Hepatocyte (in vitro differentiated cells): ENCODE measurements at regions not wholly inside any gene's neighbourhood (a gene's known extent, or its start where the extent isn't known, plus 50 kb on each side); places are given as distances from the start of the nearest gene placed in this dataset.

Experiments
- CTCF ChIP-seq: fragments of 200-600 bp; sonication (generic); IDR thresholded peaks from 2 replicates; pipeline ENCODE4 v1.5.1; 2016; ENCODE audit warnings: antibody characterized with exemption, mild to moderate bottlenecking; ENCODE audit not compliant: poor library complexity
- EZH2 ChIP-seq: fragments of 200-600 bp; sonication (generic); IDR thresholded peaks from 2 replicates; pipeline ENCODE4 v1.6.1; 2016; ENCODE audit warnings: antibody characterized with exemption, mild to moderate bottlenecking, borderline replicate concordance
- EZH2phosphoT487 ChIP-seq: fragments of 200-600 bp; sonication (generic); IDR thresholded peaks from one replicate; pipeline ENCODE4 v1.6.1; 2018; ENCODE audit warnings: antibody characterized with exemption, mild to moderate bottlenecking, low read depth, moderate library complexity; ENCODE audit not compliant: unreplicated experiment, severe bottlenecking

GRCh38 chr7:22624781-22625180, 102.2 kb upstream of the IL6 start:
- TF ChIP-seq CTCF: no peak
- TF ChIP-seq EZH2: no peak
- TF ChIP-seq EZH2phosphoT487: no peak
